H9 (cell line): ENCODE measurements at regions not wholly inside any gene's neighbourhood (a gene's known extent, or its start where the extent isn't known, plus 50 kb on each side); places are given as distances from the start of the nearest gene placed in this dataset.

Experiments used
- DNase-seq: peaks from one replicate; pipeline ENCODE4 v3.0.0-alpha.2; 2017
- H2AFZ ChIP-seq: one replicate; pipeline ENCODE4 v1.6.1; 2013; ENCODE audit warnings: mild to moderate bottlenecking, low read length, control low read depth, moderate library complexity
- H2AK5ac ChIP-seq: 2 replicates; pipeline ENCODE4 v1.6.1; 2013; ENCODE audit warnings: low read length, control low read depth, mixed read lengths; ENCODE audit not compliant: insufficient read length
- H2BK120ac ChIP-seq: one replicate; pipeline ENCODE4 v1.6.1; 2013; ENCODE audit warnings: low read depth, mild to moderate bottlenecking, low read length, control low read depth, inconsistent platforms; ENCODE audit not compliant: poor library complexity, severe bottlenecking
- H2BK12ac ChIP-seq: 2 replicates; pipeline ENCODE4 v1.6.1; 2013; ENCODE audit warnings: low read length, control low read depth, mixed read lengths, low read depth; ENCODE audit not compliant: insufficient read length
- H2BK15ac ChIP-seq: 2 replicates; pipeline ENCODE4 v1.6.1; 2013; ENCODE audit warnings: low read depth, low read length, control low read depth
- H2BK20ac ChIP-seq: one replicate; pipeline ENCODE4 v1.6.1; 2013; ENCODE audit warnings: low read depth, mild to moderate bottlenecking, low read length, control low read depth, inconsistent platforms; ENCODE audit not compliant: poor library complexity, severe bottlenecking
- H2BK5ac ChIP-seq: 2 replicates; pipeline ENCODE4 v1.6.1; 2013; ENCODE audit warnings: low read length, control low read depth, mixed read lengths; ENCODE audit not compliant: insufficient read length
- H3K14ac ChIP-seq: 2 replicates; pipeline ENCODE4 v1.6.1; 2013; ENCODE audit warnings: low read length, control low read depth; ENCODE audit not compliant: insufficient read depth
- H3K18ac ChIP-seq: 2 replicates; pipeline ENCODE4 v1.6.1; 2013; ENCODE audit warnings: low read depth, mild to moderate bottlenecking, mixed read lengths, low read length, control low read depth; ENCODE audit not compliant: insufficient read length
- H3K23ac ChIP-seq: 2 replicates; pipeline ENCODE4 v1.6.1; 2013; ENCODE audit warnings: low read length, control low read depth, mixed read lengths, low read depth; ENCODE audit not compliant: insufficient read length
- H3K23me2 ChIP-seq: 2 replicates; pipeline ENCODE4 v1.6.1; 2013; ENCODE audit warnings: low read depth, mild to moderate bottlenecking, mixed read lengths, low read length, control low read depth; ENCODE audit not compliant: insufficient read length, poor library complexity, severe bottlenecking
- H3K27ac ChIP-seq: 2 replicates; pipeline ENCODE4 v1.5.1; 2013; ENCODE audit warnings: low read length, control low read depth, mixed read lengths, low read depth; ENCODE audit not compliant: insufficient read length
- H3K27me3 ChIP-seq: 2 replicates; pipeline ENCODE4 v1.6.1; 2013; ENCODE audit warnings: low read length, control low read depth, inconsistent platforms; ENCODE audit not compliant: insufficient read depth
- H3K4ac ChIP-seq: 2 replicates; pipeline ENCODE4 v1.6.1; 2013; ENCODE audit warnings: low read depth, mild to moderate bottlenecking, control low read depth, inconsistent platforms, low read length, moderate library complexity
- H3K4me1 ChIP-seq: 2 replicates; pipeline ENCODE4 v1.6.1; 2013; ENCODE audit warnings: low read length, control low read depth, inconsistent platforms; ENCODE audit not compliant: insufficient read depth
- H3K4me2 ChIP-seq: 2 replicates; pipeline ENCODE4 v1.6.1; 2013; ENCODE audit warnings: low read length, control low read depth, mixed read lengths; ENCODE audit not compliant: insufficient read length, insufficient read depth
- H3K56ac ChIP-seq: 2 replicates; pipeline ENCODE4 v1.6.1; 2013; ENCODE audit warnings: low read depth, mild to moderate bottlenecking, mixed read lengths, low read length, control low read depth; ENCODE audit not compliant: insufficient read length
- H3K79me1 ChIP-seq: 2 replicates; pipeline ENCODE4 v1.6.1; 2013; ENCODE audit warnings: low read depth, mild to moderate bottlenecking, moderate library complexity, low read length, control low read depth, inconsistent platforms; ENCODE audit not compliant: insufficient read depth, poor library complexity, severe bottlenecking
- H3K79me2 ChIP-seq: 2 replicates; pipeline ENCODE4 v1.6.1; 2013; ENCODE audit warnings: low read length, control low read depth, inconsistent platforms; ENCODE audit not compliant: insufficient read depth
- H3K9ac ChIP-seq: 2 replicates; pipeline ENCODE4 v1.6.1; 2013; ENCODE audit warnings: low read length, control low read depth, mixed read lengths; ENCODE audit not compliant: insufficient read length; ENCODE audit errors: extremely low read depth
- H3K9me3 ChIP-seq: one replicate; pipeline ENCODE4 v1.6.1; 2013; ENCODE audit warnings: low read depth, low read length, inconsistent platforms; ENCODE audit not compliant: control insufficient read depth
- H3T11ph ChIP-seq: one replicate; pipeline ENCODE4 v1.6.1; 2013; ENCODE audit warnings: mild to moderate bottlenecking, low read length, control low read depth, inconsistent platforms
- H4K20me1 ChIP-seq: one replicate; pipeline ENCODE4 v1.6.1; 2013; ENCODE audit not compliant: control insufficient read depth, insufficient read length, insufficient read depth
- H4K5ac ChIP-seq: 2 replicates; pipeline ENCODE4 v1.6.1; 2013; ENCODE audit warnings: low read depth, mild to moderate bottlenecking, mixed read lengths, low read length, control low read depth; ENCODE audit not compliant: insufficient read length
- H4K8ac ChIP-seq: replicated peaks from 2 replicates; pipeline ENCODE4 v1.6.1; 2013; ENCODE audit warnings: low read length, control low read depth, mixed read lengths, low read depth; ENCODE audit not compliant: insufficient read length
- H4K91ac ChIP-seq: 2 replicates; pipeline ENCODE4 v1.6.1; 2013; ENCODE audit warnings: low read depth, mild to moderate bottlenecking, moderate library complexity, mixed read lengths, low read length, control low read depth; ENCODE audit not compliant: insufficient read length
- H3K27ac Mint-ChIP-seq, 3 experiments: 2 replicates in 2 of 3; 3 replicates in 1 of 3; pipeline ENCODE4 v1.8.0; 2020 to 2021; ENCODE audit warnings: mixed read lengths in 3 of 3, mild to moderate bottlenecking in 1 of 3, moderate library complexity in 1 of 3
- H3K27me3 Mint-ChIP-seq: 2 replicates; pipeline ENCODE4 v1.8.0; 2021; ENCODE audit warnings: low read depth, mild to moderate bottlenecking, moderate library complexity, mixed read lengths
- H3K36me3 Mint-ChIP-seq, 3 experiments: 2 replicates in 2 of 3; 3 replicates in 1 of 3; pipeline ENCODE4 v1.8.0; 2020 to 2021; ENCODE audit warnings: low read depth in 3 of 3, mixed read lengths in 3 of 3; ENCODE audit not compliant: insufficient read depth in 1 of 3
- H3K4me1 Mint-ChIP-seq, 2 experiments: 2 replicates each; pipeline ENCODE4 v1.8.0; 2020; ENCODE audit warnings: mixed read lengths in 2 of 2
- H3K4me3 Mint-ChIP-seq, 2 experiments: 2 replicates in 1 of 2; 3 replicates in 1 of 2; pipeline ENCODE4 v1.8.0; 2020 to 2021; ENCODE audit warnings: mild to moderate bottlenecking in 2 of 2, mixed read lengths in 2 of 2, moderate library complexity in 1 of 2
- H3K9me3 Mint-ChIP-seq, 2 experiments: 2 replicates in 1 of 2; 3 replicates in 1 of 2; pipeline ENCODE4 v1.8.0; 2020; ENCODE audit warnings: mild to moderate bottlenecking in 2 of 2, mixed read lengths in 2 of 2, moderate library complexity in 1 of 2
- CTCF ChIP-seq: fragments of 200-600 bp; sonication (generic); conservative IDR thresholded peaks from 3 replicates; pipeline ENCODE4 v1.8.0; 2021; ENCODE audit warnings: antibody characterized with exemption, mild to moderate bottlenecking
- WGBS: extraction: QIAGEN DNeasy Blood & Tissue Kit; methylation state at CpG from one replicate; pipeline ENCODE4 v1.1.7; 2013; ENCODE audit warnings: missing lambda C conversion rate, low lambda C conversion rate, mixed read lengths; ENCODE audit not compliant: insufficient read length; ENCODE audit errors: extremely low coverage; 5-methylcytosine and 5-hydroxymethylcytosine counted together

DNA sequence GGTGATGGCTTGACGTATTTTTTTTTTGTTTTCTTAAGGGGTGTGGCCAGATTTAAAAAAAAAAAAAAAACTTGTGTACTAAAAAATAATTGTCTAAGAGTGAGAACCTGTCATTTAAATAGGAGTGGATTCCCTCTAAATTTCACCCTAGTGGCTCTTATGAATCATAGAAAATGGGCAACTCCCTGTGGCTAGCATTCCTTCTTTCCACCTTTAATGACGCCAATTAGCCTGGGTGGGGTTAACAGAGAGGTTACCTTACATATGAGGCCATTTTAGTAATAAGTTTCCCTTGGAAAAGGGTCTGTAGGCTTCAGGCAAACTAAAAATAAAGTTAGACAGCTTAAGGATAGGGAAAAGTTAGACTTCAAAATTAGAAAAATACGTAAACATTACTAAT, 223.5 kb upstream of the FAM241A start:
- no peak overlapping the region for H3K56ac ChIP-seq
- TF ChIP-seq CTCF, result no peak
- H3K14ac ChIP-seq, result no peak overlapping the region
- H3K4me1 ChIP-seq, result no peaks in the 10 kb centered on the region
- Mint-ChIP-seq H3K4me1 (no peaks in the 10 kb centered on the region), H3K9me3 (no peaks in the 10 kb centered on the region), H3K4me3 (no peak overlapping the region), H3K27ac (no peak overlapping the region), H3K27me3 (no peaks in the 10 kb centered on the region), H3K36me3 (no peaks in the 10 kb centered on the region)
- no peak overlapping the region for H3K18ac ChIP-seq
- H4K91ac ChIP-seq, result no peak overlapping the region
- H3T11ph ChIP-seq, result no peak overlapping the region
- no peaks in the 10 kb centered on the region for H3K79me2 ChIP-seq
- no peaks in the 10 kb centered on the region for H3K23me2 ChIP-seq
- H3K79me1 ChIP-seq, result no peaks in the 10 kb centered on the region
- no peak overlapping the region for H4K8ac ChIP-seq
- no peaks in the 10 kb centered on the region for H3K27me3 ChIP-seq
- no peak overlapping the region for H2BK12ac ChIP-seq
- H2BK120ac ChIP-seq, result no peak overlapping the region
- no peak overlapping the region for H3K9ac ChIP-seq
- H3K23ac ChIP-seq, result no peak overlapping the region
- no peak overlapping the region for H3K27ac ChIP-seq
- H2BK20ac ChIP-seq, result no peak overlapping the region
- H2AK5ac ChIP-seq, result no peak overlapping the region
- H3K4ac ChIP-seq, result no peak overlapping the region
- no peak overlapping the region for H2BK15ac ChIP-seq
- no peak overlapping the region for H2BK5ac ChIP-seq
- no peak overlapping the region for H2AFZ ChIP-seq
- H4K5ac ChIP-seq, result no peak overlapping the region
- no peak for DNase-seq
- no peaks in the 10 kb centered on the region for H4K20me1 ChIP-seq
- H3K9me3 ChIP-seq, result no peaks in the 10 kb centered on the region
- H3K4me2 ChIP-seq, result no peak overlapping the region
- no CpG with 5 or more reads among the region's 3 CpGs for WGBS
